ENCODE measurements at regions not wholly inside any gene's neighbourhood (a gene's known extent, or its start where the extent isn't known, plus 50 kb on each side); places are given as distances from the start of the nearest gene placed in this dataset.

GRCh38 chr7:84469034-84469433 lies 274.4 kb upstream of the SEMA3A start:
- TF ChIP-seq SUZ12 (IDR thresholded peaks at IDR 0.05), result no peak
- no peak for TF ChIP-seq TARDBP (IDR thresholded peaks at IDR 0.05)
- TF ChIP-seq PKNOX1 (IDR thresholded peaks at IDR 0.05), result no peak

Measured in HEK293T (cell line).